Endodermal cell (in vitro differentiated cells): ENCODE measurements at regions not wholly inside any gene's neighbourhood (a gene's known extent, or its start where the extent isn't known, plus 50 kb on each side); places are given as distances from the start of the nearest gene placed in this dataset.
"Not testable (repeated sequence)": the region's sequence is repeated elsewhere in the genome, so short reads cannot be mapped to it uniquely, and the experiment has no call there.

Experiments used
- DNase-seq: peaks from one replicate; pipeline ENCODE4 v3.0.0-alpha.2; 2017
- H3K27ac ChIP-seq: 2 replicates; pipeline ENCODE4 v1.5.1; 2013; ENCODE audit warnings: mild to moderate bottlenecking, low read depth, low read length, moderate library complexity
- H3K27me3 ChIP-seq: 2 replicates; pipeline ENCODE4 v1.6.1; 2013; ENCODE audit warnings: mild to moderate bottlenecking, low read length, moderate library complexity; ENCODE audit not compliant: insufficient read depth, control insufficient read depth, poor library complexity, severe bottlenecking
- H3K36me3 ChIP-seq: 2 replicates; pipeline ENCODE4 v1.7.0; 2013; ENCODE audit warnings: mild to moderate bottlenecking, low read length, moderate library complexity; ENCODE audit not compliant: control insufficient read depth, insufficient read depth
- H3K4me1 ChIP-seq: one replicate; pipeline ENCODE4 v1.7.0; 2013; ENCODE audit warnings: low read length; ENCODE audit not compliant: control insufficient read depth, insufficient read depth
- H3K4me3 ChIP-seq: 2 replicates; pipeline ENCODE4 v1.5.1; 2013; ENCODE audit warnings: mild to moderate bottlenecking, low read length, moderate library complexity
- H3K9ac ChIP-seq: 2 replicates; pipeline ENCODE4 v1.6.1; 2013; ENCODE audit warnings: mild to moderate bottlenecking, low read length, moderate library complexity; ENCODE audit not compliant: poor library complexity, severe bottlenecking; ENCODE audit errors: extremely low read depth
- H3K9me3 ChIP-seq: 2 replicates; pipeline ENCODE4 v1.6.1; 2013; ENCODE audit warnings: mild to moderate bottlenecking, low read length, moderate library complexity; ENCODE audit not compliant: control insufficient read depth
- H3K27ac Mint-ChIP-seq: 2 replicates; pipeline ENCODE4 v1.8.0; 2020; ENCODE audit warnings: mixed read lengths
- H3K27me3 Mint-ChIP-seq: 2 replicates; pipeline ENCODE4 v1.8.0; 2021; ENCODE audit warnings: mild to moderate bottlenecking, mixed read lengths; ENCODE audit not compliant: insufficient read depth
- H3K36me3 Mint-ChIP-seq: 2 replicates; pipeline ENCODE4 v1.8.0; 2020; ENCODE audit warnings: low read depth, mixed read lengths
- H3K4me1 Mint-ChIP-seq: 2 replicates; pipeline ENCODE4 v1.8.0; 2020; ENCODE audit warnings: mixed read lengths
- H3K4me3 Mint-ChIP-seq: 2 replicates; pipeline ENCODE4 v1.8.0; 2020; ENCODE audit warnings: mild to moderate bottlenecking, moderate library complexity, mixed read lengths
- H3K9me3 Mint-ChIP-seq: 2 replicates; pipeline ENCODE4 v1.8.0; 2020; ENCODE audit warnings: mild to moderate bottlenecking, mixed read lengths
- CTCF ChIP-seq: fragments of 200-600 bp; sonication (generic); conservative IDR thresholded peaks from 2 replicates; pipeline ENCODE4 v1.5.0; 2021; ENCODE audit warnings: antibody characterized with exemption, mild to moderate bottlenecking
- WGBS, 2 experiments: methylation state at CpG; one replicate each; pipeline versions ENCODE4 v1.1.5 to v1.1.7; 2013; ENCODE audit warnings: missing lambda C conversion rate in 2 of 2, mixed read lengths in 1 of 2; ENCODE audit not compliant: insufficient coverage in 1 of 2, insufficient read length in 1 of 2; 5-methylcytosine and 5-hydroxymethylcytosine counted together

GRCh38 chr18:70535041-70535440 lies 246.2 kb downstream of the SOCS6 start:
- H3K4me1 Mint-ChIP-seq, result no peaks in the 10 kb centered on the region
- Histone ChIP-seq H3K4me3 (no peak overlapping the region), H3K9ac (no peak overlapping the region), H3K27me3 (no peaks in the 10 kb centered on the region), H3K9me3 (peaks cover 24% of the 10 kb centered on the region), H3K27ac (no peak overlapping the region), H3K4me1 (no peaks in the 10 kb centered on the region), H3K36me3 (no peaks in the 10 kb centered on the region)
- H3K36me3 Mint-ChIP-seq, result no peaks in the 10 kb centered on the region
- no peak for TF ChIP-seq CTCF
- DNase-seq, result no peak
- 70 to 80% methylated on average over 1 to 5 of the region's 5 CpGs for WGBS, 2 experiments
- H3K27ac Mint-ChIP-seq, result no peak overlapping the region
- no peaks in the 10 kb centered on the region for H3K27me3 Mint-ChIP-seq
- H3K4me3 Mint-ChIP-seq, result no peak overlapping the region
- H3K9me3 Mint-ChIP-seq, result peaks cover 3% of the 10 kb centered on the region

GRCh38 chr18:70525322-70525721 lies 236.5 kb downstream of the SOCS6 start:
- H3K27ac ChIP-seq, H3K27me3 Mint-ChIP-seq, H3K4me1 ChIP-seq, H3K27me3 ChIP-seq, H3K4me1 Mint-ChIP-seq, H3K9me3 Mint-ChIP-seq, H3K4me3 ChIP-seq, H3K4me3 Mint-ChIP-seq, H3K36me3 ChIP-seq, H3K27ac Mint-ChIP-seq, H3K9ac ChIP-seq, DNase-seq, H3K36me3 Mint-ChIP-seq: not testable (repeated sequence)
- H3K9me3 ChIP-seq, result peaks cover 14% of the 10 kb centered on the region
- WGBS, 2 experiments, result 75% methylated on average over 1 of the region's 1 CpG; no CpG with 5 or more reads in 1 of the 2 experiments

DNA sequence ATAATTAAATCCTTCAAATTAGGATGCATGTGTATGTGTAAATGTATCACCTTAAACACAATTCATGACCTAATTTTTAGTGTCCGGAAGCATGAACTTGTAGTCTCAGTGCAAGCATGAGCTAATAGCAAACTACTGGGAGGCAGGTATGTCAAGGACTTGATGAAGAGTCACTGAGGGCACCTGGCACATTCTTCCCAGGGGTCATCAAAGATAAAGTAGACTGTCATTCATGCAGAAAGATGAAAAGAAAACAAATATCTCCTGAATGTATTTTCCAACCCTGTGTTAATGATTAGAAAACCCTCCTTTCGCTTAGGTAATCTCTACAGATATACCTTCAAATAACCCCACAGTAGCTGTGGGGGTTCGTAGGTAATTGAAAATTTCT lies 234.9 kb downstream of the SOCS6 start:
- H3K27ac ChIP-seq, result no peak overlapping the region
- H3K4me1 ChIP-seq, result no peaks in the 10 kb centered on the region
- no peaks in the 10 kb centered on the region for H3K36me3 Mint-ChIP-seq
- no peaks in the 10 kb centered on the region for H3K36me3 ChIP-seq
- no peak overlapping the region for H3K4me3 Mint-ChIP-seq
- peaks cover 6% of the 10 kb centered on the region for H3K9me3 ChIP-seq
- no peaks in the 10 kb centered on the region for H3K27me3 Mint-ChIP-seq
- H3K27ac Mint-ChIP-seq, result no peak overlapping the region
- no peak overlapping the region for H3K4me3 ChIP-seq
- H3K9ac ChIP-seq, result no peak overlapping the region
- peaks cover 2% of the 10 kb centered on the region for H3K9me3 Mint-ChIP-seq
- no peak for TF ChIP-seq CTCF
- WGBS, 2 experiments, result 65 to 100% methylated on average over 1 to 3 of the region's 3 CpGs
- H3K4me1 Mint-ChIP-seq, result no peaks in the 10 kb centered on the region
- DNase-seq, result no peak
- no peaks in the 10 kb centered on the region for H3K27me3 ChIP-seq

DNA sequence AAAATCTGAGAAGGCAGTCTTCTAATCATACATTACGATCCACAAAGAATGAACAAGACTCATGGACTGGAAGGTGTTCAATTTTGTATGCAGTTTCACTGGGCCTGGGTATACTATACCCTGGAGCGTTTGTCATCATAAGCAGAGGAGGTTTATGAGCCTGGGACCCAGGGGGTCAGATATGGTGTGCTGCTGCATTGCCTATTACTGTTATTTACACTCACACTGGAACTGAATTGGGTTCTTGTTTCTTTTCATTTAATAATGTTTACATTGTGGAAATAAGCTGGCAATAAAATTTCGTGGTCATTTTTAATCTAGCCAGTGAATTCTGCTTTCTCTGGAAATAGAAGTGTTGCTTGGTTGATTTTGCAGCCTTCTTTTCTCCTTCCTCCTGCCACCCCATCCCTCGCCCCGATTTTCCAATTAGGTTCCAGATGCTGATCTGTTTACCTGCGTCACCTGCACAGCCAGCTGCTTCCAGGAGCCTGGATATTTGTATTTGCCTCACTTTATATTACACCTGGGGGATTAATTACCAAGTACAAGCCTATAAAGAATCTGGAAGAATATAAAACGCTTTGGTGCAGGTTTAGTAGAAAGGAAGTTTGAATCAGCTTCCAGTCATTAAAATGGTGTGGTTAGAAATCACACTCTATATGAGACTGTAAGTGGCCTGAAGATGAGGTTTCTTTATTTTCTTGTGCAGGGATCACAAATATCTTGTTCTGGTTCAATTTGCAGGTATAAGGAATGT lies 234.4 kb downstream of the SOCS6 start:
- Histone ChIP-seq H3K36me3 (no peaks in the 10 kb centered on the region), H3K9ac (no peak overlapping the region), H3K27ac (no peak overlapping the region), H3K27me3 (no peaks in the 10 kb centered on the region), H3K4me3 (no peak overlapping the region), H3K9me3 (peaks cover 6% of the 10 kb centered on the region), H3K4me1 (no peaks in the 10 kb centered on the region)
- 56 to 66% methylated on average over 5 to 7 of the region's 7 CpGs for WGBS, 2 experiments
- Mint-ChIP-seq H3K4me1 (no peaks in the 10 kb centered on the region), H3K4me3 (no peak overlapping the region), H3K27me3 (no peaks in the 10 kb centered on the region), H3K27ac (no peak overlapping the region), H3K36me3 (no peaks in the 10 kb centered on the region), H3K9me3 (peaks cover 2% of the 10 kb centered on the region)
- TF ChIP-seq CTCF, result no peak
- DNase-seq, result no peak
